ENCODE measurements at regions not wholly inside any gene's neighbourhood (a gene's known extent, or its start where the extent isn't known, plus 50 kb on each side); places are given as distances from the start of the nearest gene placed in this dataset.
"Not testable (repeated sequence)": the region's sequence is repeated elsewhere in the genome, so short reads cannot be mapped to it uniquely, and the experiment has no call there.

DNA sequence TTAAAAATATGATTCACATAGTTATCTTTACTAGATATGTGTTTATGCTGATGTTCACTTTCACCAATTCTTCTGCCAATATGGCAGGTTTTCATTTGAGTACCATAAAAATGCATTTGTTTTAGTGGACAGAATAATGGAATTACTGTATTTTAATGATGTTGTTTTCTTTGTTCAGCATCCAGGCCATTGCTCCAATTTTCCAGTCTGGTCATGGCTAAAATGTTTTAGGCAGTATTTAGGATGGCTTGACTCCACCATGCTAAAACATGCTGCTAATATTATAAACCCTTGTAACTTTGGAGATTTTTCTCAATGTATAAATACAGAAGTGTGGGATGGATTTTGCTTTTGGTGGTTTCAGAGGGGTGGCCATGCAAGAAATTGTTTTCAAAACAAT is 273.0 kb upstream of the RPS23 start:
- DNase-seq (ENCODE audit: low read depth), result no peak

DNA sequence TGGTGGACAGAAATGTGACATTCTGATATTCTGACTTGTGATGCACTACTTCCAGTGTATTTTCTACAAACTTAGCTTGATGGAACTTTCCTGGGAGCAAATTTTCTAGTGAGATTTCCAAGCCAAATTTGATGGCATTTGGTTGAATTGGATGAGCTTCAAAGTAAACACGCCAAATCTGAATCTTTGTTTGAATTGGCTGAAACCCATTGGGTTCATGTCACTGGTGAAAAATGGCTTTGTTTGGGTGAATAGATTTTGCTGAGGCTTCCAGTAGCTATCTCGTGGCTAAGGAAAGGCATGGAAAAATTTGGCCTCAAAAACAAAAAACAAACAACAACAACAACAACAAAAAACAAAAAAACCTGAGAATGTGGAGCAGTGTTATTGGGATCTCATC is 271.1 kb upstream of the RPS23 start:
- no peak for DNase-seq (ENCODE audit: low read depth)

DNA sequence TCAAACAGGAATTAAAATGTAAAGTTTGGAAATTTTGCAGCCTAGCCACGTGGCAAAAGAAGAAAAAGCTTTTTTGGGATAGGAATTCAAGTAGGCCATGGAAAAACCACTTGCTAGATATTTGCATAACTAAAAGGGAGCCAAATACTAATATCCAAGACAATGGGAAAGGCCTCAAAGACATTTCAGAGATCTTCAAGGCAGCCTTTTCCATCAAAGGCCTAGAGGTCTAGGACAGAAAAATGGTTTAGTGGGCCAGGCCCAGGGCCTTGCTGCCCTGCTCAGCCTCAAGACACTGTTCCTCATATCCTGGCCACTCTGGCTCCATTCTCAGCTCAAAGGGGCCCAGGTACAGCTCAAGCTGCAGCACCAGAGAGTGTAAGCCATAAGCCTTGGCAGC is 265.9 kb upstream of the RPS23 start:
- no peak for DNase-seq (ENCODE audit: low read depth)

DNA sequence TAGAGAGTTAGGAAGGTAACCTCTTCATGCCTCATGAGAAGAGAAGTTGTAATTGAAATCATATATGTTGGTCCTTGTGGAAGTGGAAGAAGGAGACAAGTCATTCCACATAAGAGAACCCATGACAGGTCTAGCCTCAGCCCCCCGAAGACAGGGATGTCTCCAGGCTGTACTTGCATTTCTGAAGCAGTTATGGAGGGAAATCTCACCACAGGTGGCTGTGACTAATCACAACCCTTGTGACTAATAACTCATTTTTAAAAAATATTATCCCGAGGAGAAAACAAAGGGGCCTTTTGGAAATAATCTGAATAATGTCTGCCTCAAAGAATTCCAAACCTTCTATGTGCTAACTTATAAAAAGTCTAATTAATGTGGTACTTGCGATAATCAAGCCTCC is 262.1 kb upstream of the RPS23 start:
- DNase-seq (ENCODE audit: low read depth), result no peak

DNA sequence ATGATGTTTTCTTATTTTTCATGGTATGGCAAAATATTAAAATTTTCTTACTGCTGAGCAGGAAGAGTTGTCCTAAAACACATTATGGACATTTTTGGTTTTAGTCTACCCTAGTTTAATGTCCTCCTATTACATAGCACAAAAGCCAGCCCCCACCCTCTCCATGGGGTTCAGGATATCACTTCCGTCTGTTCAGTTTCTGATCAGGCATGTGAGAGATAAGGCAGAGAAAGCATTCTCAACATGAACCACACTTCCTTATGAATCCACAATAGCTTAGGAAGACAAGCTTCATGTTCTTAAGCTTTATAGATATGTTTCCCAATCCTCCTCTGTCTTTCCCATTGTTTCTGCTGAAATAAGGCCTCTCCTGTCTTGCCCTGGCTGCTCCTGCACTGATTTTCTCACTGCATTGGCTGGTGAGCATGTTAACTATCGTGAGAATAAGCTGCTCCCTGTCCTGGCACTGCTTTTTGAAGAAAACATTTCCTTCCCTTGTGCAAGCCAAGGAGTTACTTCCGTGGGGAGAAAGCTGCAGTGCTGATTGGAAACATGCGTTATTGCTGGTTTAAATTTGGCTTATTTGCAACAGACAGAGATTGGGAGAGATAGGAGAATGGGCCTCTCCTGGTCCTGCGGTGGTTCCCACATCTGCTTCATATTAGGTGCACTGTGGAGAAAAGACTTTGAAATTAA is 260.3 kb upstream of the RPS23 start:
- DNase-seq (ENCODE audit: low read depth), result no peak

DNA sequence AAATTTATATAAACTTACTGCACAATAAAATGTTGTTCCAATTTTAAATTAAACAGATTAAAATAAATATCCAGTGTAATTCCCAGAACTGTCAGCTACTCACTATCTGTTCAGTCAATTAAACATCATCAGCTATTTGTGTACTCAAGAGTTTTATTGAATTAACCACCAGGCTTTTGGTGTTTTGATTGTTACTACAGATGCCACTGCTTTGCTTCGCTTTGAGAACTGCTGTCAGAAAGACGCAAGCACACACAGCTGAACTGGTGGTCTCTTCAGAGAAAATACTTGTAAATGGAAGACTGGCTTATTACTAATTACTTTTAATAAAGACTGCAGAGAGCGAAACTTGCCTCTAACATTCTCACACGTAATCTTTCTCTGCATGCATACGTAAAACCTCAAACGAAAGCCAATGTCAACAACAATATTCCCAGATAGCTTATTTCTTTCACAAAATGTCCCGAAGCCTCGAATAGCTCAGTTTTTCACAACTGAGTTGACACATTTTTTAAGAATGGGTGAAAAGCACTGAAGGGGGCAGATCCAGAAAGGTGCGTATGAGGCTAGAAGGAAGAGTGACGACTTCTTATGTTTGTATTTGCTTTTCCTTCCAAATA is 259.6 kb upstream of the RPS23 start:
- DNase-seq (ENCODE audit: low read depth), result no peak

DNA sequence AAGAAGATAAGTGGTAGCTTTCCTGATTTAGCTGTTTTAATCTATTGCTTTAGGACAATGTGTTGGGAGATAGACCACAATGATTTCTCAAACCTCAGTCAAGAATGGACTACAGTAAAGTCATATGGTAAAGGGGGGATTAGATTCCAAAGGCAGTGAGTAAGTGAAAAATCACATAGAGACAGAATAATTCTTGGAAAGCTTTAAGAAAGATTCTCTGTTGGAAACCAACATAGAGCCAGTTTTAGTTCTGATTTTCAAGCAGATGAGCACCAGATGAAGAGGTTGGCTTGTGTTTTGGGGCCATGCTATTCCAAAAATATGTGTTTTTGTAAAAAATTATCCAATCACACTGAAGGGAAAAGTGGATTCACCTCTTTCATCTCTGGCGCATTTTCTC is 256.8 kb upstream of the RPS23 start:
- DNase-seq (ENCODE audit: low read depth), result no peak

DNA sequence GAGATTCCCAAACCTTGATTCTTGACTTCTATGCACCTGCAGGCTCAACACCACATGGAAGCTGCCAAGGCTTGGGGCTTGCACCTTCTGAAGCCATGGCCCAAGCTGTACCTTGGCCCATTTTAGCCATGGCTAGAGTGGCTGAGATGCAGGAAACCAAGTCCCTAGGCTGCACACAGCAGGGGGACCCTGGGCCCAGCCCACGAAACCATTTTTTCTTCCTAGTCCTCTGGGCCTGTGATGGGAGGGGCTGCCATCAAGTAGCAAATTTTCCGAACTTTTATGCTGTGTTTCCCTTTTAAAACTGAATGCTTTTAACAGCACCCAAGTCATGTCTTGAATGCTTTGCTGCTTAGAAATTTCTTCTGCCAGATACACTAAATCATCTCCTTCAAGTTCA is 253.9 kb upstream of the RPS23 start:
- not testable (repeated sequence) for DNase-seq (ENCODE audit: low read depth)

DNA sequence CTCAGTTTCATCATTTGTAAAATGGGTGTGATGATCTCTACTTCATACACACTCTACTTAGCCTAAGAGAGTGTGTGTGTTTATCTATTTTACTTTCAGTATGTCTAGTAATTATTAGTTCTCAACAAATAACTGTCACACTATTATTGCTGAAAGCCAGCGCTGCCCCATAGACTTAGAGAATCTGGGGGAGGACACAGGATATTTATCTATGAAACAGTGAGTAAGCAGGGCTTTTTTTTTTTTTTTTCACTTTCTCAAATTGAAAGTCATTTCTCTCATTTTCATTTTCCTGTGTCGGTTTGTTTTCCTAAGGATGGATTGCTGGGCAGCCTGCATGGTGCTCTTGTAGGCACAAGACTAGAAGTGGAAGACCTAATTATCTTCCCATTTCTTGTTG is 248.4 kb upstream of the RPS23 start:
- DNase-seq (ENCODE audit: low read depth), result no peak

DNA sequence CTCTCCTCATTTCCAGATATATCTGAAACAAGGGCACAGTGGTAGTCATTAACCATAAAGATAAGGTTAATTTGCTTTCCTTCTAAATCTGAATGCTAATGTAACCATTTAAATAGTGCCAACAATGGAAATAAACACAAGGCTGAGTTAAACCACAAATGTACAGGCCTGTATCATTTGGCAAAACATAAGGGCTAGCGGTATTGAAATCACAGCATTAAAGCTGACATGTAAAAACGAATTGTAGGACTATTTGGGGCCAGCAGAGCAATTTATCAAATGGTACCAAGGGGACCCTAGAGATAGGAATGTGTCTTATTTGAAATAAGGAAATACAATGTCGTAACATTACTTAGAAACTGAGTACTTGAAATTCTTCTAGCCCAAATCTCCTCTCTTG is 247.5 kb upstream of the RPS23 start:
- no peak for DNase-seq (ENCODE audit: low read depth)

DNA sequence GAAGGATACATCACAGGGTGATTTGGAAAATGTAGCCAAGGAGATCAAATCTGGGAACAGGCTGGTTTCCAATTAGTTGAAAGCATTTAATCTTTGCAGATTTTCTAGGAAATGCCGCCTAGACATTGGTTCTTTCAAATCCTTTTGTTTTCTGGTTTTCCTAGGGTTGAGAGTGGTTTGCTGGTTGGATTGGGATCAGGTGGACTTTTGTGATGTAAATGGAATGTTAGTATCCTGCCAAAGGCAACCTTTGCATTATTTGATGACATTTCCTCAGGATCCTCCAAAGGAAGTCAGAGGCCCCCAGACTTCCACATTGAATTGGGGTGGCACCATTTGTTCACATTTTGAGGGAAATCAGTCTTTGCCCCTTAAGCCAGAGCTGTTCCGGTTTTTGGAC is 245.5 kb upstream of the RPS23 start:
- DNase-seq (ENCODE audit: low read depth), result no peak

DNA sequence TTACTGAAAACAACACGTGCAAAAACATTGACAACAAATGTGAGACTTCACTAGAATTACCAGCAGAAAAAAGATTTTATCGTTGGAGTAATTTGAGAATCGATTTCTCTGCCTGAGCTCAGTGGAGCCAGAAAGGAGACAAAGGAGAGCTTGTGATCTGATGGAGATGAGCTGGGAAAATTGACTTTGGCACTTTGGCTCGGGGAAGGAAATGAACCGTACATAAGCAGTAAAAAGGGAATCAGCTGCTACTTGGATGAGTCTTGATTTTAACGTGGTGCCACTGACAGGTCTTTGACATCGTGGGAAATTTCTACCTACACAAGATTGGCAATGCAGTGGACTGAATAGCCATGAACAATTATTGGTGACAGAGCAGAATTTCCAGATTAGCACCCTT is 244.7 kb upstream of the RPS23 start:
- DNase-seq (ENCODE audit: low read depth), result no peak

DNA sequence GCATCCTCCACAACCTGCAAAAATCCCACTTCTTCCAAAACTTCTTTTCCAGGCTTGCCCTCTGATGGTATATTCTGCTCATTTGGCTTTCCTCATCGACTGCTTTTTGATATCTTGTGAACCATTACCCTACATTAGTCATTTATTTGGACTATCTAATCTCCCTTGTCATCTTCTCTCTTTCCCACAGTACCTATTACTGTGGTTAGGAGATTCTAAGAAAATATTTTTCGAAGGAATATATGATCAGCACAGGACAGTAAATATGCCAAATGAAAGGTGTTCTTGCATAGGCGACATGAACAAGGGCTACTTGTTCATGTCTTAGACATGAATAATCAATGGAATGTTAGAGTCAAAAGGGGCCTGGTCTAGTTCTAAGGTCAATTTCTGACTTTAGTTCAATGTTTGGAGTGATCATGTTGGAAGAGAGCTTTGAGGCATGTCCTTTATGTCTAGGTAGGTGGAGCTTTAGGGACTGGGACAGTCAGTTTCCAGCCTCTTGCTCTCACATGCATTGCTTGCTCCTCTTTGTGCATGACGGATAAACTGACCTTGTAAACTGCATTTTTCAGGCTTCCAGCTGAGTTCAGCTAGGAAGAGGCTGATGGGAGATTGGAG is 243.4 kb upstream of the RPS23 start:
- DNase-seq (ENCODE audit: low read depth), result no peak

DNA sequence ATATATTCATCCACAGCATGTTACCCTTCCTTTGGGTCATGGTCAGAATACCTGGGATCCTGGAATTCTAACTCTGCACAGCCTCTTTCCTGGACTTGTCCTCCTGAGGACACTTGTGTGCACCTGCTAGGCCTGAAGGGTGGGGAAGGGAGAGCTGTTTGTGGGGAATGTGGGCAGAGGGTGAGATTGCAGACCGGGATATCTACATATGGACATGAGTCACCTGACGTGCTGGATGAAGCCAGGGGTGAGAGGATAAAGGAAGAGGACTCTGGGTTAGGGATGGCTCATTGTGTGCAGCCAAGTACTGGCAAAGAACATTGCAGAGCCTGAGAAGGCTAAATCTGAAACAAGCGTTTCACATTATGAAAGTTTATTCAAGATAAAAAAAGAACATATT is 241.4 kb upstream of the RPS23 start:
- DNase-seq (ENCODE audit: low read depth), result no peak

DNA sequence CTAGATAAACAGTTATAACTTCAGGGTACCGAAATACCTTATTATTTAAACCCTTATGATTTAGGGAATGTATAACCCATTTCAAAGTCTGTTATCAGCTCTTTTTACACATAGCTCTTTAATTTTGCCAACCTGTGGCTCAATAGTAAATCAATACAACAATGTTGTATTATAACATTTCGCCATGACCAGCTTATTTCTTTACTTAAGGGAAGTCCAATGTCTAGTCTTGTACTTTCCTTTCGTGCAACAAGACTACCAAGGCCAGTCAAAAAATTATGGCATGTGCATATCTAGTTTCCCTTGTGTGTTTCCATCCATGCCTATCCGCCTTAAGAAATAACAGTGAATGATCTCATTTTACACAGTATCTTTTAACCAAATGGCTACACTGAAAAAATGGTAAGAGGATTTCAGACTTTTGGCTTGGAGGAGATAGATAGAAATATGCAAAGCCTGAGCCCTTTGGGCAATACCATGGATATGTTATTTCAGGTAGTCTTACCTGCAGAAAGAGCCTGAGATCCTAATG is 239.5 kb upstream of the RPS23 start:
- DNase-seq (ENCODE audit: low read depth), result no peak

DNA sequence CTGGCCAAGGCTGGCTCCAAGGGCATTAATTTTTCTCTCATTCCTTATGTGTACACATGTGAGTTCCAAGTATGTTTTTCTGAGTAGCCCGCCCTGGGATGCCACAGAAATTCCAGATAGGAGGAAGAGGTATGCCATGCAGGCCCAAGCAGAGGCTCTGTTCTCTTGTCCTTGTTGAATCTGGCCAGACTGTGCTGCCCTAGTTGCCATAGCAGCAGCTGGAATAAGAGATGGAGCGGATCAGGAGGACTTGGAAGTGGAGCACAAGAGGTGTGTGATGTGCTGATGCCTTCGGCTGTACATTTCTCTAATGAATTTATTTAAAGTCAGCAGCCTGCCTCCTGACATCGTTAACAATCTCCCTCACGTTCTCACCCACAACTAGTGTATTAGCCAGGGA is 235.6 kb upstream of the RPS23 start:
- DNase-seq (ENCODE audit: low read depth), result no peak

DNA sequence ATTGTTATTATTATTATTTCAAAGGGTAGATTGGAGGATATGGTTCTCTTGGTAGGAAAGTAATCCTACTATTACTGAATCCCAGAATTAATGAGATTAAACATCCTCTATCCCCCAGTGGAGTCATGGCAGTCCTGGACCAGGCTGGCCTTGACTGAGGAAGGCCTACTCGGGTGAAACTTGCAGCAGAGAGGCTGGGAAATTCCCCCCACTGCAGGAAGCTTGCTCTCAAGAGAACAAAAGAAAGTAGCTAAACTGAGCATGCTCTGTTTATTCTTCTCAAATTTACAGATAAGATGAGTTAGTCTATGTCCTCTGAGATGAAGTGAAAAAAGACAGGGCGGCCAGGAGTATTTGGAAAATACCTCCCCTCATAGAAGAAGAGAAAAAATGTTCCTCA is 233.9 kb upstream of the RPS23 start:
- DNase-seq (ENCODE audit: low read depth), result no peak

DNA sequence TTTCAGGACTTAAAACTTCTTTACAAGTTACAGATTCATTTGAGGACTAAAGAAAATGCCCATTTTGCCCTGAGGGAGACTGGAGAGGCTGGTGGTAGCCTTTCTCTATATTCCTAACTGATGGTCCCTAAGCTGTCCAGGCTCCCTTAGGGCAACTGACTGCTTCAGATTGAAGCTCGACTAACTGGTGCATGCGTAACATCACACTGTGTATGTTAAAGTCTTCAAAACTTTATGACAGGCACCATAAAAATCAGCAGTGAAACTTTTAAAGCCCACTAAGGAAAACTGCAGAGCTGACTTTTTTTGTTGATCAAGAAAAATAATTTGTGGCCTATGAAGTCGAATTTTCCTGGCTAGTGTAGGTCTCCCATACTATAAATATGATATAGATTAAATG is 233.0 kb upstream of the RPS23 start:
- DNase-seq (ENCODE audit: low read depth), result no peak

DNA sequence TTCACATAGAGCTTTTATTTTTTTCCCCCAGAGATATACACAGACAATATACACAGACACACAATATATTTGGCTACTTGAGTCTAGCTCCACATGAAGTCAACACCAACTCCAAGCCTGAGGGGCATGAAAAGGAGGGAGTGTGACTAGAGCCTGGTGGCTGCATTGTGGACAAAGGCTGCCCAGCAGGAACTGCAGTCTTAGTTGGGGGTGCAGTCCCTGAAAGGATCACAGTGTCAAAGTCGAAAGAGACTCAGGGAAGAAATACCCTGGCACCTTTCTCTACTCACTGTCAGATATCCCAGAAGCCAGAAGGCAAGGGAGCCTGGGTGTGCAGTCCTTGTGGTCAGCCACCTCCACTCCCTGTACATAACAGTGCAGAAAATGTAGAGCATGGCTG is 231.6 kb upstream of the RPS23 start:
- no peak for DNase-seq (ENCODE audit: low read depth)

DNA sequence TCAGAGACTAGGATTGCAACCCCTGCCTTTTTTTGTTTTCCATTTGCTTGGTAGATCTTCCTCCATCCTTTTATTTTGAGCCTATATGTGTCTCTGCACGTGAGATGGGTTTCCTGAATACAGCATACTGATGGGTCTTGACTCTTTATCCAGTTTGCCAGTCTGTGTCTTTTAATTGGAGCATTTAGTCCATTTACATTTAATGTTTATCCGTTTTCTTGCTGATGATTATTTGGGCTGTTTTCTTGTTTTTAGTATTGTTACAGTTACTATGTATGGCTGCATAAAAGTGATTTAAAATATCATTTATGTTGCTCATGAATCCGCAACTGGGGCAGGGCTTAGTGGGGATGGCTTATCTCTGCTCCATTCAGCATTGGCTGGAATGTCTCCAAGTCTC is 228.2 kb upstream of the RPS23 start:
- DNase-seq (ENCODE audit: low read depth), result not testable (repeated sequence)

DNA sequence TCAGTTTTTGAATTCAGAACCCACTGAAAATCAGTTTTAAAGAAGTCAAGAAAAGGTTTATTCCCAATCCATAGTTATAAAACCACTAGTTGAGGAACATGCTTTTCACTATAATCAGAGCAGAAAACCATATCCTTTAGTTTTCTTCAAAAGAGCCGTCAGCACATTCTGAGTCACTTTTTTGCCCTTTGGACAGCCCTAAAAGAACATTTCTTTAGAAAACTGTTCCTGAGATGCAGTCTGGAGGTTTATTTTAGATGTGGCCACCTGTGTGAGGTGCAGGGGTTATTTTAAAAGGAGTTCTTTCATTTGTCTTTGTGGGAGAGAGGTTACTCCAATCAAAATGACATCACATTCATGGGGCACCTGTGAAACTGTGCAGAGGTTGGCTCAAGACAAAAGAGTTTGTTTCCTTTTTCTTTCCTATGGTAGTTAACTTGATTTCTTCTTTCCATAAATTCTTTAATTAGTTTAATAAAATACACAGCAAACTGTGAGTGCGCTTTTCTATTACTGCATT is 221.6 kb upstream of the RPS23 start:
- DNase-seq (ENCODE audit: low read depth), result no peak

DNA sequence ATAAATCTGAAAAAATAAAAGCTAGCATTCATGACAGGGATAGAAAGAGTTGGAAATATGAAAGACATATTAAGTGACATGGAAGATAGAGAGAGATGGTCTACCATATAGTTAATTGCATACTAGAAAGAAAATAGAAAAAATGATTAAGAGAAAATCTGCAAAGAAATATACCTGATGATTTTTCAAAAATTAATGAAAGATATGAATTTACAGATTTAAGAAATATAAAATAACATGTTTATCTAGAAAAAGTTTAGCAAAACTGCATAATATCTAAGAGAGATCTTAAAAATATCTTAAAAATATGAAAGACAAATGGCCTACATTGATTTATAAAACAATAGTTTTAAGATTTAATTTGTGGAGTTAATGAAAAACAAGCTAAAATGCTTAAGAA is 219.1 kb upstream of the RPS23 start:
- no peak for DNase-seq (ENCODE audit: low read depth)

DNA sequence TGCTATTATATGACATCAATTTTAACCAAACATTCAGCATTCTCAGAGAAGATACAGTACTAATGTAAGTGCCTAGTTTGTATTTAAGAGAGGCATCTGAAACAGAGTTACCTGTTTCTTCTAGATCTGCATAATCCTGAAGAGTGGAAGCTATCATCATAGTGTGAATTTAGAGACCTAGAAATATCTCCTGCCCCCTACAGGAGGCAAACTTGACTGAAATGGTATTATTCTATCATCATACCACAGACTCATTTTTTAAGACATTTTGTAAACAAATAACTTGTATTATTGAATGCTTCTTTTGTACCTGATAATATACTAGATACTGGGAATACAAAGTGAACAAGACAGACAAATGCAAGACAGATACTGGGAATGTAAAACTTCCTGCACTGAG is 216.8 kb upstream of the RPS23 start:
- DNase-seq (ENCODE audit: low read depth), result no peak

All from HS-27A (cell line).